H1 (cell line): ENCODE measurements at regions not wholly inside any gene's neighbourhood (a gene's known extent, or its start where the extent isn't known, plus 50 kb on each side); places are given as distances from the start of the nearest gene placed in this dataset.

Experiments used
- CTCF ChIA-PET: fragments of 300-600 bp; sonication (Branson Sonifier 250); formaldehyde crosslinking; loops from one replicate; lab custom pipeline; 2021; ENCODE audit not compliant: partially characterized antibody; lab: Charles Lee
- POLR2A ChIA-PET: fragments of 300-600 bp; sonication (Branson Sonifier 250); formaldehyde crosslinking; loops from one replicate; lab custom pipeline; 2021; ENCODE audit warnings: inconsistent platforms; ENCODE audit not compliant: partially characterized antibody; lab: Charles Lee
- DNase-seq, 2 experiments: peaks; one replicate each; pipeline versions ENCODE4 v3.0.0 to v3.0.0-alpha.2; 2010 to 2022; ENCODE audit warnings: low spot score in 2 of 2, low read depth in 1 of 2, mixed read lengths in 1 of 2
- FAIRE-seq: peaks from 2 replicates; lab custom pipeline; 2011; peaks lifted over from hg19 to GRCh38; lab: Jason Lieb, UNC
- H2AFZ ChIP-seq: 2 replicates; pipeline ENCODE4 v1.8.1; 2012; ENCODE audit warnings: low read length, inconsistent platforms
- H2AK5ac ChIP-seq: 2 replicates; pipeline ENCODE4 v1.6.1; 2013; ENCODE audit warnings: low read depth, low read length
- H2BK120ac ChIP-seq: replicated peaks from 2 replicates; pipeline ENCODE3; 2013; ENCODE audit warnings: low read depth, low read length, inconsistent platforms
- H2BK12ac ChIP-seq: 2 replicates; pipeline ENCODE4 v1.6.1; 2013; ENCODE audit warnings: low read depth, low read length
- H2BK15ac ChIP-seq: 2 replicates; pipeline ENCODE4 v1.6.1; 2013; ENCODE audit warnings: low read length
- H2BK20ac ChIP-seq: 2 replicates; pipeline ENCODE4 v1.6.1; 2013; ENCODE audit warnings: low read length
- H2BK5ac ChIP-seq: 2 replicates; pipeline ENCODE4 v1.6.1; 2013; ENCODE audit warnings: low read depth, low read length
- H3K14ac ChIP-seq: 2 replicates; pipeline ENCODE4 v1.6.1; 2013; ENCODE audit warnings: inconsistent platforms; ENCODE audit not compliant: insufficient read length
- H3K18ac ChIP-seq: 2 replicates; pipeline ENCODE4 v1.6.1; 2013; ENCODE audit warnings: low read length; ENCODE audit errors: extremely low read depth
- H3K23ac ChIP-seq: 2 replicates; pipeline ENCODE4 v1.6.1; 2013; ENCODE audit warnings: inconsistent platforms; ENCODE audit not compliant: insufficient read length
- H3K23me2 ChIP-seq: 2 replicates; pipeline ENCODE4 v1.6.1; 2013; ENCODE audit warnings: low read depth, low read length
- H3K27ac ChIP-seq: 2 replicates; pipeline ENCODE4 v1.6.1; 2011; ENCODE audit warnings: low read depth, low read length, inconsistent platforms
- H3K27me3 ChIP-seq, 4 experiments: replicated peaks in 1 of 4; 1 replicate in 1 of 4; 2 replicates in 3 of 4; pipeline versions ENCODE4 v1.6.1 to v1.8.1; 2011 to 2013; ENCODE audit warnings: low read length in 3 of 4, mild to moderate bottlenecking in 3 of 4, inconsistent platforms in 2 of 4, mixed read lengths in 2 of 4, moderate library complexity in 1 of 4; ENCODE audit not compliant: control insufficient read depth in 3 of 4, insufficient read depth in 3 of 4; ENCODE audit errors: extremely low read depth in 1 of 4
- H3K36me3 ChIP-seq, 4 experiments: 2 replicates each; pipeline versions ENCODE4 v1.6.1 to v1.8.1; 2011 to 2013; ENCODE audit warnings: mild to moderate bottlenecking in 4 of 4, low read length in 3 of 4, moderate library complexity in 2 of 4, control low read depth in 1 of 4, inconsistent platforms in 1 of 4; ENCODE audit not compliant: insufficient read depth in 4 of 4, control insufficient read depth in 2 of 4
- H3K4ac ChIP-seq: replicated peaks from 2 replicates; pipeline ENCODE3; 2013; ENCODE audit warnings: low read length, low read depth, mixed read lengths, inconsistent platforms; ENCODE audit not compliant: insufficient read length
- H3K4me1 ChIP-seq, 4 experiments: replicated peaks in 1 of 4; 1 replicate in 1 of 4; 2 replicates in 3 of 4; pipeline versions ENCODE4 v1.6.1 to v1.8.1; 2011 to 2013; ENCODE audit warnings: low read length in 3 of 4, inconsistent platforms in 2 of 4, mixed read lengths in 1 of 4; ENCODE audit not compliant: insufficient read depth in 4 of 4, control insufficient read depth in 3 of 4
- H3K4me2 ChIP-seq, 2 experiments: 2 replicates each; pipeline versions ENCODE4 v1.6.1 to v1.8.1; 2011 to 2013; ENCODE audit warnings: low read depth in 2 of 2, low read length in 2 of 2, control low read depth in 1 of 2, inconsistent platforms in 1 of 2, mild to moderate bottlenecking in 1 of 2; ENCODE audit not compliant: insufficient read depth in 1 of 2
- H3K4me3 ChIP-seq, 4 experiments: fragments of 200-600, 300-600 bp in 1 of 4; sonication (generic), shearing (Covaris generic), sonication (Bioruptor Twin) in 1 of 4; 2 replicates each; pipeline versions ENCODE4 v1.5.1 to v1.8.1; 2011 to 2016; ENCODE audit warnings: low read length in 4 of 4, low read depth in 3 of 4, control low read depth in 2 of 4, inconsistent platforms in 2 of 4, mild to moderate bottlenecking in 2 of 4, mixed read lengths in 1 of 4, moderate library complexity in 1 of 4; ENCODE audit not compliant: insufficient read depth in 2 of 4; ENCODE audit errors: extremely low read depth in 1 of 4
- H3K56ac ChIP-seq: replicated peaks from 2 replicates; pipeline ENCODE3; 2013; ENCODE audit warnings: low read depth, mild to moderate bottlenecking, mixed read lengths, low read length, inconsistent platforms; ENCODE audit not compliant: insufficient read length
- H3K79me1 ChIP-seq: 2 replicates; pipeline ENCODE4 v1.6.1; 2013; ENCODE audit warnings: low read depth, low read length, control low read depth
- H3K79me2 ChIP-seq, 2 experiments: 2 replicates each; pipeline versions ENCODE4 v1.6.1 to v1.8.1; 2012 to 2013; ENCODE audit warnings: low read length in 2 of 2, mild to moderate bottlenecking in 2 of 2, inconsistent platforms in 1 of 2; ENCODE audit not compliant: insufficient read depth in 2 of 2, control insufficient read depth in 1 of 2
- H3K9ac ChIP-seq, 4 experiments: replicated peaks in 1 of 4; 1 replicate in 1 of 4; 2 replicates in 3 of 4; pipeline versions ENCODE4 v1.6.1 to v1.8.1; 2011 to 2013; ENCODE audit warnings: low read depth in 3 of 4, low read length in 3 of 4, control low read depth in 2 of 4, mild to moderate bottlenecking in 2 of 4, moderate library complexity in 2 of 4, inconsistent platforms in 1 of 4; ENCODE audit errors: extremely low read depth in 1 of 4
- H3K9me3 ChIP-seq, 2 experiments: 2 replicates each; pipeline versions ENCODE4 v1.6.1 to v1.8.1; 2012 to 2013; ENCODE audit warnings: mild to moderate bottlenecking in 2 of 2, moderate library complexity in 2 of 2, control low read depth in 1 of 2, inconsistent platforms in 1 of 2, low read depth in 1 of 2, low read length in 1 of 2, mixed read lengths in 1 of 2; ENCODE audit not compliant: insufficient read depth in 2 of 2
- H4K20me1 ChIP-seq, 2 experiments: replicated peaks in 1 of 2; 2 replicates each; pipeline versions ENCODE3 to v1.8.1; 2011 to 2013; ENCODE audit warnings: inconsistent platforms in 2 of 2, low read length in 2 of 2, mild to moderate bottlenecking in 1 of 2; ENCODE audit not compliant: insufficient read depth in 2 of 2, control insufficient read depth in 1 of 2
- H4K5ac ChIP-seq: 2 replicates; pipeline ENCODE4 v1.6.1; 2013; ENCODE audit warnings: low read length, low read depth, mixed read lengths, inconsistent platforms; ENCODE audit not compliant: insufficient read length
- H4K8ac ChIP-seq: 2 replicates; pipeline ENCODE4 v1.8.0; 2013; ENCODE audit warnings: mild to moderate bottlenecking, moderate library complexity, low read length, inconsistent platforms; ENCODE audit not compliant: insufficient read depth; ENCODE audit errors: extremely low read depth
- H4K91ac ChIP-seq: replicated peaks from 2 replicates; pipeline ENCODE3; 2013; ENCODE audit warnings: low read length, mixed read lengths, inconsistent platforms; ENCODE audit not compliant: insufficient read length
- CREB1 ChIP-seq: IDR thresholded peaks from 2 replicates; pipeline ENCODE4 v1.6.1; 2012; ENCODE audit warnings: inconsistent platforms
- TEAD4 ChIP-seq: IDR thresholded peaks from 2 replicates; pipeline ENCODE4 v1.6.1; 2012; ENCODE audit warnings: low read depth, low read length, inconsistent platforms, mixed read lengths
- WGBS, 2 experiments: shearing (Covaris generic) in 1 of 2; methylation state at CpG; one replicate each; pipeline versions ENCODE4 v1.1.6 to v1.1.7; 2013 to 2015; ENCODE audit warnings: low lambda C conversion rate in 2 of 2, mixed read lengths in 2 of 2, inconsistent platforms in 1 of 2, low coverage in 1 of 2, missing lambda C conversion rate in 1 of 2; ENCODE audit not compliant: insufficient replicate concordance in 2 of 2, insufficient coverage in 1 of 2, insufficient read length in 1 of 2; ENCODE audit errors: extremely low coverage in 1 of 2, missing lambda C conversion rate in 1 of 2; 5-methylcytosine and 5-hydroxymethylcytosine counted together

GRCh38 chr2:196249860-196250259 lies 78.5 kb upstream of the STK17B start:
- FAIRE-seq: no peak
- TF ChIP-seq CREB1 (no peak), TEAD4 (no peak)

More at GRCh38 chr2:196249860-196250259, 78.5 kb upstream of the STK17B start:
- no peak overlapping the region for H3K27ac ChIP-seq
- no peaks in the 10 kb centered on the region for H4K20me1 ChIP-seq
- no peak overlapping the region for H2BK15ac ChIP-seq
- ChIA-PET POLR2A (no interaction called here), CTCF (interaction anchor here (0.9 to 2.0 kb wide), 3 partner anchors 27 to 752 kb away, joined by 3 to 8 read pairs (median 3); no protein-coding TSS in a partner anchor)
- no peak overlapping the region for H2BK12ac ChIP-seq
- no peaks in the 10 kb centered on the region for H3K79me2 ChIP-seq
- no peaks in the 10 kb centered on the region for H3K27me3 ChIP-seq
- no peak overlapping the region for H4K5ac ChIP-seq
- no peak overlapping the region for H3K4me3 ChIP-seq
- WGBS, 2 experiments: 90% methylated on average over 3 of the region's 3 CpGs; no CpG with 5 or more reads in 1 of the 2 experiments
- no peak overlapping the region for H3K14ac ChIP-seq
- H3K79me1 ChIP-seq: no peaks in the 10 kb centered on the region
- no peak overlapping the region for H4K91ac ChIP-seq
- H3K36me3 ChIP-seq: no peaks in the 10 kb centered on the region
- H3K56ac ChIP-seq: no peak overlapping the region
- H3K23ac ChIP-seq: no peak overlapping the region
- no peak overlapping the region for H2BK120ac ChIP-seq
- H2AFZ ChIP-seq: no peak overlapping the region
- H3K18ac ChIP-seq: no peak overlapping the region
- DNase-seq: no peak
- no peak overlapping the region for H3K4ac ChIP-seq
- no peak overlapping the region for H2BK5ac ChIP-seq
- no peak overlapping the region for H3K4me2 ChIP-seq
- no peaks in the 10 kb centered on the region; the same call in 1 of the 2 replicates for H3K23me2 ChIP-seq
- no peaks in the 10 kb centered on the region for H3K4me1 ChIP-seq
- no peaks in the 10 kb centered on the region for H3K9me3 ChIP-seq
- H4K8ac ChIP-seq: no peak overlapping the region
- no peak overlapping the region for H2AK5ac ChIP-seq
- no peak overlapping the region for H2BK20ac ChIP-seq
- no peak overlapping the region for H3K9ac ChIP-seq
